GM12878 (cell line): ENCODE measurements at regions not wholly inside any gene's neighbourhood (a gene's known extent, or its start where the extent isn't known, plus 50 kb on each side); places are given as distances from the start of the nearest gene placed in this dataset.

Source experiments
- ATAC-seq: fragments of 200-7000 bp; cut with Tn5 transposase; 3 replicates; pipeline ENCODE4 v1.9.1; 2020; ENCODE audit warnings: mild to moderate bottlenecking, moderate library complexity
- BruUV-seq: library from RNA; stranded (reverse); fragments of 400-500 nt; replicated peaks from 2 replicates; lab custom pipeline; 2021; lab: Mats Ljungman, UMichigan
- CTCF ChIA-PET: fragments of 300-600 bp; sonication (Branson Sonifier 250); formaldehyde crosslinking; extraction: SDS; loops from one replicate; lab custom pipeline; 2021; ENCODE audit warnings: inconsistent platforms; lab: Yijun Ruan, JAX
- POLR2A ChIA-PET: fragments of 350-600 bp; formaldehyde crosslinking; extraction: SDS; loops from one replicate; lab custom pipeline; 2021; ENCODE audit warnings: inconsistent platforms; lab: Charles Lee
- RAD21 ChIA-PET: fragments of 300-600 bp; sonication (Branson Sonifier 250); formaldehyde crosslinking; loops from one replicate; lab custom pipeline; 2023; ENCODE audit warnings: antibody characterized with exemption; ENCODE audit not compliant: unreplicated experiment; lab: Charles Lee
- SMC1A ChIA-PET: fragments of 300-600 bp; sonication (Branson Sonifier 250); formaldehyde crosslinking; loops from one replicate; lab custom pipeline; 2023; ENCODE audit not compliant: unreplicated experiment, uncharacterized antibody; lab: Charles Lee
- DNase-seq: peaks from one replicate; pipeline ENCODE4 v3.0.0-alpha.2; 2011; ENCODE audit warnings: low read depth, low spot score
- FAIRE-seq: peaks from 3 replicates; lab custom pipeline; 2011; peaks lifted over from hg19 to GRCh38; lab: Jason Lieb, UNC
- H2AFZ ChIP-seq: 2 replicates; pipeline ENCODE4 v1.6.0; 2011; ENCODE audit warnings: low read depth, low read length, control low read depth; ENCODE audit not compliant: control insufficient read depth
- H3K27ac ChIP-seq: 2 replicates; pipeline ENCODE4 v1.5.1; 2011; ENCODE audit warnings: control low read depth; ENCODE audit not compliant: control insufficient read depth, insufficient read depth
- H3K27me3 ChIP-seq, 2 experiments: replicated peaks in 1 of 2; 2 replicates each; pipeline versions ENCODE4 v1.6.0 to v1.6.1; 2011; ENCODE audit warnings: low read length in 1 of 2; ENCODE audit not compliant: control insufficient read depth in 2 of 2, insufficient read depth in 2 of 2
- H3K36me3 ChIP-seq, 2 experiments: 2 replicates each; pipeline ENCODE4 v1.5.1; 2011; ENCODE audit warnings: low read length in 1 of 2; ENCODE audit not compliant: control insufficient read depth in 2 of 2, insufficient read depth in 2 of 2
- H3K4me1 ChIP-seq: 2 replicates; pipeline ENCODE4 v1.6.1; 2011; ENCODE audit warnings: mild to moderate bottlenecking, low read length, moderate library complexity, mixed read lengths; ENCODE audit not compliant: control insufficient read depth, insufficient read depth
- H3K4me2 ChIP-seq: 2 replicates; pipeline ENCODE4 v1.6.0; 2011; ENCODE audit warnings: control low read depth; ENCODE audit not compliant: control insufficient read depth, insufficient read depth
- H3K4me3 ChIP-seq: fragments of 200-600 bp; sonication (generic); 2 replicates; pipeline ENCODE4 v1.5.1; 2016
- H3K79me2 ChIP-seq: 2 replicates; pipeline ENCODE4 v1.6.0; 2011; ENCODE audit warnings: low read length; ENCODE audit not compliant: control insufficient read depth, insufficient read depth
- H3K9ac ChIP-seq: 2 replicates; pipeline ENCODE4 v1.8.0; 2011; ENCODE audit warnings: low read length, control low read depth, mixed read lengths; ENCODE audit not compliant: control insufficient read depth, insufficient read depth
- H3K9me3 ChIP-seq: replicated peaks from 3 replicates; pipeline ENCODE4 v1.5.1; 2011; ENCODE audit warnings: mild to moderate bottlenecking, low read length; ENCODE audit not compliant: control insufficient read depth, insufficient read depth
- H4K20me1 ChIP-seq: 2 replicates; pipeline ENCODE4 v1.6.0; 2011; ENCODE audit not compliant: control insufficient read depth, insufficient read depth
- BRCA1 ChIP-seq: IDR thresholded peaks from 2 replicates; pipeline ENCODE4 v1.6.1; 2011; ENCODE audit warnings: low read depth, low read length, improper control_type of control experiment
- CHD2 ChIP-seq: IDR thresholded peaks from 2 replicates; pipeline ENCODE4 v1.6.1; 2011; ENCODE audit warnings: low read depth, low read length, improper control_type of control experiment, borderline replicate concordance
- EP300 ChIP-seq, 2 experiments: fragments of 150-350 bp in 1 of 2; IDR thresholded peaks; 2 replicates each; pipeline ENCODE4 v1.6.1; 2011 to 2012; ENCODE audit warnings: low read depth in 2 of 2, low read length in 2 of 2, borderline replicate concordance in 1 of 2, improper control_type of control experiment in 1 of 2, inconsistent platforms in 1 of 2; ENCODE audit not compliant: control insufficient read depth in 1 of 2
- ESRRA ChIP-seq: IDR thresholded peaks from 2 replicates; pipeline ENCODE4 v1.6.1; 2012; ENCODE audit warnings: mild to moderate bottlenecking, low read length, improper control_type of control experiment
- HSF1 ChIP-seq: fragments of 150-350 bp; IDR thresholded peaks from 2 replicates; pipeline ENCODE4 v1.6.1; 2014; ENCODE audit warnings: mild to moderate bottlenecking, low read depth, low read length
- MAX ChIP-seq: IDR thresholded peaks from 2 replicates; pipeline ENCODE4 v1.6.1; 2012; ENCODE audit warnings: low read depth, low read length, improper control_type of control experiment
- NFIC ChIP-seq: IDR thresholded peaks from 2 replicates; pipeline ENCODE4 v1.6.1; 2012; ENCODE audit warnings: low read depth, mild to moderate bottlenecking, inconsistent platforms, low read length, moderate library complexity
- NFYA ChIP-seq: IDR thresholded peaks from 2 replicates; pipeline ENCODE4 v1.6.1; 2011; ENCODE audit warnings: low read depth, mild to moderate bottlenecking, low read length, improper control_type of control experiment, borderline replicate concordance
- NKRF ChIP-seq: fragments of 450-650 bp; conservative IDR thresholded peaks from 2 replicates; pipeline ENCODE4 v1.6.1; 2017; ENCODE audit warnings: mild to moderate bottlenecking, moderate library complexity
- NR2F1 ChIP-seq: fragments of 450-650 bp; conservative IDR thresholded peaks from 2 replicates; pipeline ENCODE4 v1.6.1; 2017; ENCODE audit warnings: mild to moderate bottlenecking
- PAX5 ChIP-seq: IDR thresholded peaks from 2 replicates; pipeline ENCODE4 v1.6.1; 2011; ENCODE audit warnings: low read depth, low read length, borderline replicate concordance
- RUNX3 ChIP-seq: IDR thresholded peaks from 2 replicates; pipeline ENCODE4 v1.6.1; 2012; ENCODE audit warnings: low read length, inconsistent platforms
- SIN3A ChIP-seq: IDR thresholded peaks from 2 replicates; pipeline ENCODE4 v1.6.1; 2012; ENCODE audit warnings: low read depth, low read length, improper control_type of control experiment
- SP1 ChIP-seq: IDR thresholded peaks from one replicate; pipeline ENCODE4 v1.6.1; 2011; ENCODE audit warnings: low read depth, low read length
- SPI1 ChIP-seq: IDR thresholded peaks from 2 replicates; pipeline ENCODE4 v1.6.1; 2011; ENCODE audit warnings: low read depth, mild to moderate bottlenecking, low read length, moderate library complexity, borderline replicate concordance; ENCODE audit not compliant: insufficient read depth
- ZBTB40 ChIP-seq: fragments of 450-650 bp; IDR thresholded peaks from 2 replicates; pipeline ENCODE4 v1.6.1; 2016; ENCODE audit warnings: mild to moderate bottlenecking, moderate library complexity, borderline replicate concordance
- ZNF207 ChIP-seq: fragments of 450-650 bp; IDR thresholded peaks from 2 replicates; pipeline ENCODE4 v1.6.1; 2014; ENCODE audit warnings: antibody characterized with exemption, mild to moderate bottlenecking, borderline replicate concordance
- ZNF274 ChIP-seq: IDR thresholded peaks from one replicate; pipeline ENCODE4 v1.8.0; 2011; ENCODE audit not compliant: insufficient read length, insufficient read depth
- WGBS: methylation state at CpG from one replicate; pipeline ENCODE4 v1.1.6; 2016; ENCODE audit warnings: low lambda C conversion rate; ENCODE audit not compliant: insufficient replicate concordance, insufficient coverage; ENCODE audit errors: missing lambda C conversion rate; 5-methylcytosine and 5-hydroxymethylcytosine counted together
- in situ Hi-C: fragments of 300-500 bp; cut with MboI; formaldehyde crosslinking; loops from 9 replicates; pipeline ENCODE4 v1.14.3; 2018; ENCODE audit warnings: mixed read lengths
- intact Hi-C: fragments of 100-400 bp; cut with micrococcal nuclease; formaldehyde crosslinking; loops from one replicate; pipeline ENCODE4 v1.14.2; 2022; ENCODE audit not compliant: unreplicated experiment

- Histone ChIP-seq H3K4me2 (no peak overlapping the region), H2AFZ (no peak overlapping the region), H3K4me3 (no peak overlapping the region), H3K36me3 (no peaks in the 10 kb centered on the region), H3K9me3 (no peaks in the 10 kb centered on the region), H3K4me1 (peaks cover 6% of the 10 kb centered on the region), H3K27me3 (no peaks in the 10 kb centered on the region), H3K9ac (no peak overlapping the region), H3K79me2 (no peaks in the 10 kb centered on the region), H4K20me1 (no peaks in the 10 kb centered on the region), H3K27ac (no peak overlapping the region)
- in situ Hi-C loops = no loop called here
- 38% methylated on average over 2 of the region's 2 CpGs for WGBS
- TF ChIP-seq SIN3A = no peak
- no peak for TF ChIP-seq ZNF207
- TF ChIP-seq SPI1 = no peak
- TF ChIP-seq ESRRA = no peak
- TF ChIP-seq PAX5 = no peak
- TF ChIP-seq NFIC = no peak
- no peak for TF ChIP-seq EP300 (IDR thresholded peaks at IDR 0.05; ENCODE audit: borderline replicate concordance in 1 of 2, control insufficient read depth in 1 of 2, low read depth in 2 of 2, low read length in 2 of 2)
- TF ChIP-seq NKRF = no peak
- TF ChIP-seq RUNX3 = no peak
- no peak for TF ChIP-seq NR2F1
- TF ChIP-seq NFYA = no peak
- no peak for TF ChIP-seq ZBTB40
- no peak for TF ChIP-seq ZNF274
- TF ChIP-seq CHD2 = no peak
- TF ChIP-seq SP1 = no peak
- TF ChIP-seq HSF1 = no peak
- TF ChIP-seq MAX = no peak
- no peak for TF ChIP-seq BRCA1
- DNase-seq = no peak
- intact Hi-C loops = no loop called here
- no TSS peak for BruUV-seq
- ChIA-PET POLR2A (no interaction called here), RAD21 (no interaction called here), SMC1A (interaction anchor here (1.2 kb wide), 1 partner anchor 100 kb away, joined by 4 read pairs; no protein-coding TSS in a partner anchor), CTCF (no interaction called here)
- no peak for ATAC-seq
- no peak for FAIRE-seq
Measured at GRCh38 chr4:14915018-14915417, 87.3 kb upstream of the CPEB2 start.
